ENCODE measurements at regions not wholly inside any gene's neighbourhood (a gene's known extent, or its start where the extent isn't known, plus 50 kb on each side); places are given as distances from the start of the nearest gene placed in this dataset.

DNA sequence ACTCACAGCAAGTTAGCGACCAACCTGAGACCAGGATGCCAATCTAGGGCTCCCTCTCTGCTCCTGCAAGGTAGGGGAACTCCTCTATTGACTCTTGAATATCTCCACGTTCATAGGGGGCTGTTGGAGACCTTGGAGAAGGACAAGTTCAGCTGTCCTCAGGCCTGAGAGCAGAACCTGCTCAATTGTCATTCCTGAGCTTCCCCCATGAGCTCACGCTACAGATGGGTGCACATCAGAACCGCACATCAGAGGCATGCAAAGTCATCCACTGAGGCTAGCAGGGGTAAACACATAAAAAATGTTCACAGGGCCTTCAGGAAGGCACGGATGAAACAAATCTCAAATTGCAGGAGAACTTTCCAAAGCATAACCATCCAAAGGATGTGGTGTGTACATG is 168.8 kb upstream of the ZNF507 start:
- no peak for DNase-seq (ENCODE audit: low spot score)

DNA sequence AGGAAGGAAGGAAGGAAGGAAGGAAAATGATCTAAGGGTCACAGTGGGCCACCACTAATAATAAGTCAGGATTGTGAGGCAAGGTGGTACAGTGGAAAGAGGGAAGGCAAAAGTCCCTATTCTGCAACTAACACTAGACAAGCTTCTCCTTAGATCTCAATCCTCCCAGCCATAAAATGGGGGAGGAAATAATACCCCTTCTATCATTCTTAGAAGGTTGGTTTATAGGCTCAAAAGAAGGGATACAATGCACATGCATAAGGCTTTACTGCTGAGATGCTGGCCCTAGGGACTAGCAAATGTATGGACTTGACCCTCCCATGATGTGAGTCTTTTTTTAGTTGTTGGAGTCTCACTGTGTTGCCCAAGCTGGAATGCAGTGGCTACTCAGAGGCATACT is 167.7 kb upstream of the ZNF507 start:
- DNase-seq (ENCODE audit: low spot score): no peak

DNA sequence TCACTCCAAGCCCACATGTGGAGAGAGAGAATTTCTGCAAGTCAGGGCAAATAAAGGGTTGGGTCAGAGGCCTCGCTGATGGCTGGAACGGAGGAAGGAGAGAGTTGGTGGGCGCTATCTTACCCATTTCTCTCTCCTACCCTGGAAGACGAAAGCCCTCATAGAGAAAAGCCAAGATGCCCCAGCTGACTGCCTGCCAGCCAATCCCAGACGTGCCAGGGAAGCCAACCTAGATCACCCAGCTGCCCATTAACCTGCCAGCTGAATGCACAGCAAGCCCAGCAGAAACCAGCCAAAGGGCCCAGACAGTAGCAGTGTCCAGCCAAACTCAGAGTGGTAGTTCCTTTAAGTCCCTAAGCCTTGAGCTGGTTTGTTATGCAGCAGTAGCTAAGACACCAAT is 167.0 kb upstream of the ZNF507 start:
- no peak for DNase-seq (ENCODE audit: low spot score)

- no peak for DNase-seq (ENCODE audit: low spot score)
Observed at GRCh38 chr19:32178956-32179355, 166.5 kb upstream of the ZNF507 start.

GRCh38 chr19:32181216-32181920 is 164.0 kb upstream of the ZNF507 start:
- DNase-seq (ENCODE audit: low spot score): no peak

DNA sequence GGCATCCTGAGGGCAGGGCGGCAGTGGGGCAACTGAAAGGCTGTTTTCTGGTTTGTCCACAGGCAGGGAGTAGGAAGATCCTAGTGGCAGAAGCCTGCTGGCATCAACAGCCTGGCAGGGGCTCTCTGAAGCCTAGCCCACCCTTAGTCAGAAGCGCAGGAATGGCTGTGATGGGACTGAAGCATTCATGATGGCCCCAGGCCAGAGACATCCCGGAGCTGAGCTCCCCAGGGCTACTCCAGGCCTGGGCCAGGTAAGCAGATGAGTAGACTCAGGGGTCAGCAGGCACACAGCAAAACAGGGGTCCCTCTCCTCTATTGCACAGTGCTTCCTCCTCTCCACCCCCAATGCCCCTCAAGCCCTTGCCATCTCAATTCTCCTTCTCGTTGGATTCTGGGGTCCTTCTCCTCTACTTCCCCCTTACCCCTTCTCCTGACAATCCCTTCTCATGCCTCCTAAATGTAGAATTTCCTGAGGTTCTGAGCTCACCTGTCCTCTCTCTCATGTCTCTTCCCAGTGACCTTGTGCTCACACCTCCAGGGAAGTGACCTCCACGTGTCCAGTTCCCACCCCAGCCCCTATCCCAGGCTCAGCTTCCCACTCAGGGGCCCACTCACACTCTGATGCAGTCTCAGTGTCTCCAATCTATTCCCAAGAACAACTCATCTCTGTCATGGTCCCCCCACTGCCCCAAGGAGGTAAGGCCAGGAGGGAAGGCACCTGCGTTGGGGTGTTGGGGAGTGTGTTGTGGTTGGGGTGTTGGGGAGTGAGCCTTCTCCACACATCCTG is 158.7 kb upstream of the ZNF507 start:
- DNase-seq (ENCODE audit: low spot score): no peak

DNA sequence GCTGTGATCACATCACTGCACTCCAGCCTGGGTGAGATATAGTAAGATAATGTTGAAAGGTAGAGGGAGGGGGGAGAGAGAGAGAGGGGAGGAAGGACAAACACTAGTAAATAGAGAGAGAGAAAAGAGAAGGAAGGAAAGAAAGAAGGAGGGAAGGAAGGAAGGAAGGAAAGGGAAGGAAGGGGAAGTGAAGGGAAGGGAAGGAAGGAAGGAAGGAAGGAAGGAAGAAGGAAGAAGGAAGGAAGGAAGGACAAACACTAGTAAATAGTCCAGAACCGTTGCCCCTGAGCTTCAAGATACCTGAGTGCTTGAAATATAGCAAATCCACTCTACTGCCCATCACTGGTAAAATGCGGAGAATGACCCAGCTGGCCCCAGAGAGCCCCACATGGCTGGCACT is 156.5 kb upstream of the ZNF507 start:
- no peak for DNase-seq (ENCODE audit: low spot score)

DNA sequence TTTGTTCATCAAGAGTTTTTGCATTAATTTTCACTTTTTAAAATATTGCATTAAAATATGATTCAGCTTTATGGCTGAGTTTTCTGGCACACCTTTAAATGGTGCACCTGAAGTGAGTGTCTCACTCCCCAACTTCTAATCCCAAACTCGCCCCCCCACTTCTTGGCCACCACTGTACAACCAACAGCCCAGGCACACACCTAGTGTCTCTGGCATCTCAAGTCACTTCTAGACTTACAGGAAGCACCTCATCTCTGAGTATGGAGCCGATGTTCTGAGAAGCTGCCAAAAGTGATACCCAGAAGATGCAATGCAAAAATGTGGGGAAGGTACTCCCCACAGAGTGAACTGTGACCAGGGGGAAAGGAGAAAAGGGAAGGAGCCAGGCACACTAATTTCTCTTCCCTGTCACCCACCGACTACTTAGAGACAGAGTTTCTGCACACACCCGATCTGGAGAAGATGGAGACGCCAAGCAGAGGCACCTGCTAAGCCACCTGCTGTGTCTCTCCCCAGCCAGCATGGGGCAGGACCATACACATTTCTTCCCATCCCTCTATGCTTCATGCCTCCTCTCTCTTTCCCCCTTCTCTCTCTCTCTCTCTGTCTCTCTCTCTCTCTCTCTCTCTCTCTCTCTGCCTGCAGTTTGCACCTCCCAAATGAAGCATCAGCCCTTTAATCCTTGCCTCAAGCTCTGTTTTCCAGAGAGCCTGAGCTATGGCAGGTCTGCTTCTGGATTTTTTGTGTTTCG is 155.3 kb upstream of the ZNF507 start:
- no peak for DNase-seq (ENCODE audit: low spot score)

GRCh38 chr19:32191921-32192320 is 153.5 kb upstream of the ZNF507 start:
- no peak for DNase-seq (ENCODE audit: low spot score)

DNA sequence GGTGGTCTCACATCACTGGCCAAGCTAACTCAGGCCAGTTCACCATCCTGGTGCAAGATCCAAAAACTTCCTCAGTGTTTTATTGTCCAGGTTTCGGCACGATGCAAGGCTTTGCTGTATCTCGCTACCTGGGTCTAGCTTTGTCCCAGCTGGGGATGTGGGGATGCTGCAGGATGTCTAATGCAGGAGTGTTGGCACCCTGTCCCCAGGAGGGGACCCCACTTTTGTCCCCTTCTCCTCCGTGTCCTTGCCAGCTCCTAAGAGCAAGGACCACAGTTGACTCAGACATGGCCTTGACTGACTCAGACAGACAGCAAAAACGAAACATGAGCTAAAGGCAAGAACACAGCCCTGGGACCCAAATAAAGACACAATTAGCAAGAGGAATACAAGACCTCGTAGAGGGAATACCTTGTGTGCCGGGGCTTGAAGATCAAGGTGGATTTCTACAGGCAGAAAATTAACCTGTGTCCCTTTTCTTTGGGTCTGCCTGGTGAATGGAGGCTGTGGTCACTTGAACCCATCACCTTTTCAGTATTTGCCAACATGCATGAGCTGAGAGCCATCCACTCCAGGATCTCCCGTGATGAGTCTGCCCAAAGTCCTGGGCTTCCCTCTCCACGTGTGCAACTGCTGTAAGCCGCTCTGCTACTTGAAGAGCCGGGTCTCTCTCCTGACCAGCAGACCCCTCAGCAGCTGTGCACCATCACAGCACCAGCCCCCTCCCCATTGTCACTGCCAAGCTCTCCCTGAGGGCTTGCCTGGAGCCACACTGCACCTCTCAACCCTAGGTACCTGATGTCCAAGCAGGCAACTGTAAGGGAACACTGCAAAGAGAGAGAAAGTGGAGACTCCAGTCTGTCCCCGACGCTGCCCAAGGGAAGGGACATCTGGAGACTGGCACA is 149.5 kb upstream of the ZNF507 start:
- DNase-seq (ENCODE audit: low spot score): no peak

DNA sequence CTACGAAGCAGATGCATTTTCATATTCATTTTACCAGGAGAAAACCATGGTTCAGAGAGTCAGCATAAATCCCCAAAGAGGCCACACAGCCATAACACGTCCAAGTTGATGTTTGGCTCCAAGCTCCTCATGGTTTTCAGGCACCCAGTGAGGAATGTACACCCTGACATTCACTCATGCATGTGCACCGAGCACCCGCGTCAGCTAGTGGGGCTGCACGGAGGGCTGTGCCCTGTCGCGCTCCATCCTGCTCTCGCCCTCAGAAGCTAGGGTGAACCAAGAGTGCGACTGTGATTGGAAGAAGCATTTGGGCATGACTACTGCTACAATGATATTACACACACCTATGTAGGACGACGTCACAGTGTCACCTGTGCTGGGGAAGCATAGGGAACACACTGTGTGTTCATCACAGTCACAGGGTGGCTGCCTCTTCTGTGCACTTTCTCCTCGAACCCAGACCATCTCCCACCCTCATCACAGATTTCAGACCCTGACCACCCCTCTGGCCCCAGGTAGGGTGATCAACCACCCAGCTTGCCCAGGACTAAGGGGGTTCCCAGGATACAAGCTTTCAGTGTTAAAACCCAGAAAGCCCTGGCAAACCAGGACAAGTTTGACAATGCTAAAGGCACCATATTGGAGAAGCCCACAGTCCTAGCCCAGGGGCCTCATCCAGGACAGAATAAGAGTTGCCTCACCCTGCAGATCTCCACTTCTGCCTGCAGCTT is 148.6 kb upstream of the ZNF507 start:
- no peak for DNase-seq (ENCODE audit: low spot score)

DNA sequence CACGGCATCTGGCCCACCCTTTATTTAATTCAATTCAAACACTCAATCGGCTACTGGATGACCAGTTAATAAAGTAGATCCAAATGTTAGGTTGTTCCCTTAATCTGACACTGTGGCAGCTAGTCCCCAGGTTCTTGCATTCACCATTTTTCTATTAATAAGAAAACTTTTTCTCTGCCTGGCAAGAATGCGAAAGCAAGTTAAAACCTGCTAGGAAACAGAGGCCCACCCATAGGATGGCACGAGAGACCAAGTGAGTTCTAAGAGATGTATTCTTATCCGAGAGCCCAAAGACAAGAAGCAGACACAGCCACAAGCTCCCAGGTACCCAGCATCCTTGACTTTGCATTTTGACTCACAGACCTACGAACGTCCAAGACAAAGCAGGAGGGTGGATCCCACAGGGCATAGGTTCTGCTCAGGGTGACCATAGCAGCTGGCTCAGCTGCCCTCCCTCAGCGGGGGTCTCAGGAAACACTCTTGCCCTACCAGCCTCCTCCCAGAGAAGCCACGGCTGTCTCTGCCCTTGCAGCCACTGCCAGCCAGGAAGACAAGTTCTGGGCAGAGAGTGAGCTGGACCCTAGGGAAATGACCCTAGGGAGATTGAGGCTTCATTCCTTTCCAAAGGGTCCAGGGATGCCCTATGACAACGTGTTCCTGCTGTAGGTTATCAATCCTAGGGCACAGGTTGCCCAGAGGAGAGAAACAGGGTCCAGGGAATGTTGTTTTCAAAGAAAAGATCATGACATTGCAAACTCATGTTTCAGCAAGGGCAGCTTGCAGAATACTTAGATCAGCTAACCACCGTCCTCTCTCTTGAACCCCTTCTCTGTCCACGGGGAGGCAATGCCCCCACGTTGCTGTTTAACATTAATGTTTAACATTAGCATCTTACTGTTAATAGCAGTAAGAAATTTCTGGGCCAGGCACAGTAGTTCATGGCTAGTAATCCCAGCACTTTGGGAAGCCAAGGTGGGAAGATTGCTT is 147.2 kb upstream of the ZNF507 start:
- no peak for DNase-seq (ENCODE audit: low spot score)

DNA sequence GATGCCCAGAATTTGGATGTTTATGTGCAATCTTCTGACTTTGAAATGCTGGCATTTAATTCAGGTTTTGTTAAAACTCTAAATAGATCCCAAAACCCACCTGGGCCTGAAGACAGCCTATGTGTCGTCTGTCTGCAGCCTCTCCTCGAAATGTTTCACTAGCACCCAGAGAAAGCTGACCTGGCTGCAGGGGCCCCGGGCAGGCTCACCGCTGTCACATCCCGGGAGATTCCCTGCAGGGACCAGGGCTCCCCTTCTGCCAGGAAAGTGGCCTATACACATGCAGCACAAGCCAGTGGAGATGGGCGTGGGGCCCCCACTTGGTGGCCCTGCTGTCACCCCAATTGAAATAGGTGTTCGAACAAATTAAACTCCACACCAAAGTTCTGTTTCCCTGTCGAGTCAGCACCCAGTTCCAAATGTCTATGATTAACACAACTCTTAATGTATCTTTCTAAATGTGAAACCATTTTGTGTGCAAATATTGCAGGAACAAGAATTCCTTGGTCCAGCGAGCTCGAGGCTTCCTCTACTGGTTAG is 145.8 kb upstream of the ZNF507 start:
- no peak for DNase-seq (ENCODE audit: low spot score)

DNA sequence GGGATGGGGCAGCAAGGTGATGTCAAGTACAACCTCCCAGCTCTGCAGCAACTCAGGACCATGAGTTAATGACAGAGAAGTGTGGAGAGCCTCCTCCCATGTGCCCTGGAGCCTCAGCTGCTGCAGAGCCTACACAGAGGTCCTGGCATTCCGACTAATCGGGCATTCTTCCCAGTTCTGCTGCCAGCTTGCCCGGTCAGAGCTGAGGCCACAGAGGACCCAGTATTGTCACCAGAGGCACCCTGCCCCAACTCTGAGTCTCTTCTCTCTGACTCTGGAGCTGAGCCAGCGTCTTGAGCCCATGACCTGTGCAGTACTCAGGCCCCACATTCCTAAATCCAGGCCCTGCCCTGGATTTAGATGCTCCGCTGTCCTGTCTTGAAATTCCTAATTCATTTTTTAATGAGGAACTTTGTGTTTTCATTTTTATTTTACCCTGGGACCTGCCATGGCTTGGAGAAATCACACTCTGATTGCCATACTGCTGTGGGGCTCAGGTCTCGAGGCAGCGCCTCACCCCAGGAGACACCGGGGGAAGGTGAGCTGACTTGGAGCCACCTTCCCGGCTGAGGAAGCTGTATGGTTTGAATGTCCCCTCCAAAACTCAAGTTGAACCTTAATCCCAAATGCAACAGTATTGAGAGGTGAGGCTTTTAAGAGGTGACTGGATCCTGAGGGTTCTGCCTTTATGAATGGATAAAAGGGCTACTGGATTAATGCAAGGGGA is 144.9 kb upstream of the ZNF507 start:
- no peak for DNase-seq (ENCODE audit: low spot score)

GRCh38 chr19:32201211-32201610 is 144.2 kb upstream of the ZNF507 start:
- no peak for DNase-seq (ENCODE audit: low spot score)

- no peak for DNase-seq (ENCODE audit: low spot score)
Observed at GRCh38 chr19:32201636-32202051, 143.8 kb upstream of the ZNF507 start.

DNA sequence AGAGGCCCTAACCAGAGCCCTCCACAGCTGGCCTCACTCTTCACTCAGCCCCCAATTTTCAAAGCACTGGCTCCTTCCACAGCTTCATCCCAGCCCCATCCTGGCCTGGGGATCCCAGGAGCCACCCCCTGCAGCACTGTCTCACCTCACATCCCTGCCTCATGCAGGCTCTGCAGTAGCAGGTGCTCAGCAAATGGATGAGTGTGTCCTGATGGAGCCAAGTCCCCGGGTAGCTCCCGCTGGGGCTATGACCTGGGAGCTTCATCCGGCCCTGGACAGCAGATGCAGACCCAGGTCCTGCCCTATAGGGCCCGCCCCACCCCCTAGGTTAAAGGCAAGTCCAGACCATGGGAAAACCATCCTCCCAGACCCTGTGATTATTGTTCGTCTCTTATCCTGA is 143.2 kb upstream of the ZNF507 start:
- no peak for DNase-seq (ENCODE audit: low spot score)

- DNase-seq (ENCODE audit: low spot score): no peak
Observed at GRCh38 chr19:32203161-32203560, 142.2 kb upstream of the ZNF507 start.

GRCh38 chr19:32206065-32206464 is 139.3 kb upstream of the ZNF507 start:
- no peak for DNase-seq (ENCODE audit: low spot score)
